ENCODE measurements at regions not wholly inside any gene's neighbourhood (a gene's known extent, or its start where the extent isn't known, plus 50 kb on each side); places are given as distances from the start of the nearest gene placed in this dataset.

DNA sequence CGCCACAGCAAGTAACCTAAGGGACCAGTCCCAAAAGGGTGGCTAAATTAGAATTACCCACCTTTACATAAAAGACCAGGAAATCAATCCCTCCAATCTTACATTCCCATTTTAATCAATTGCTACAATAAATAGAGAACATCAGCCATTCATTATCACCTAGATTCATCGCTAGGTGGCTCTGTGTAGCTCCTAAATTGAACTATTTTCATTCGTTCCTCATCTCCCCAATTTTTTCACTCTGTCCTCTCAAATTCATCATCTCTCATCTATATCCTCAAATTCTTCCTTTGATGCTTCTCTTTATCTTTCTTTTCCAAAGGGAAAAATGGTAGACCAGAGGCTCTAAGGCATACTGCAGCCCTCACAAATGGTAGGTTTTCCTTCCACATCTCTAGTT, 108.2 kb upstream of the TNC start:
- CTCF ChIA-PET: no interaction called here
- no peak for DNase-seq (ENCODE audit: low read depth, low spot score)

DNA sequence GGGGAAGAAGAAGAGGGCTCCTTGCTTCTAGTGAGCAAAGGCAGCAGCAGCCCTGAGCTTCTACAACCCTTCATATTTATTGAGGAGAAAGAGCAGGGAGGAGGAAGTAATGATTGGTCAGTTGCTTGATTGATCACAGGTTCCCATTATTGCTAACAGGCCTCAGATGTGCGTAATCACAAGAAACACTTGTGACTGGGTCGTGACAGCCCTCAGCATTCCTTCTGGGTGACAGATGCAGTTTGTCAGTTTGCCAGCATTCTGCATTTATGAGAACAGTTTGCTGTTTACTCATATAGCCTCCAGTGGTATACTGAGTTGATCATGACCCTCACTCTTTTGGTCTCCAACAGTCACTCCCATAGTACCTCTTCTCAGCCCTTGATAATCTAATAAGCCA, 111.5 kb upstream of the TNC start:
- no TSS peak for BruUV-seq (replicated peaks)
- no peaks in the 10 kb centered on the region for H3K4me1 ChIP-seq (ENCODE audit: control insufficient read depth, insufficient read depth, low read length)

More for the DNA sequence above, 108.2 kb upstream of the TNC start:
- H3K4me3 ChIP-seq (ENCODE audit: low read depth in 2 of 2, low read length in 2 of 2): no peak overlapping the region
- H3K27me3 ChIP-seq (ENCODE audit: control insufficient read depth, insufficient read depth, low read length): no peaks in the 10 kb centered on the region
- ATAC-seq: no peak
- POLR2A ChIA-PET: no interaction called here
- BruUV-seq (replicated peaks): no TSS peak
- H3K9me3 ChIP-seq (ENCODE audit: control insufficient read depth, insufficient read depth, low read depth, low read length): no peaks in the 10 kb centered on the region
- intact Hi-C loops (cut with micrococcal nuclease; ENCODE audit: unreplicated experiment) (no loop called here), in situ Hi-C loops (cut with HindIII; ENCODE audit: low pct_unique_long_range_greater_than_20kb, low sequenced_read_pairs) (no loop called here)
- no peak overlapping the region for H3K27ac ChIP-seq (ENCODE audit: low read length)
- no peaks in the 10 kb centered on the region for H3K36me3 ChIP-seq (ENCODE audit: control insufficient read depth, insufficient read depth, low read length)
- TF ChIP-seq, protein P1, sequence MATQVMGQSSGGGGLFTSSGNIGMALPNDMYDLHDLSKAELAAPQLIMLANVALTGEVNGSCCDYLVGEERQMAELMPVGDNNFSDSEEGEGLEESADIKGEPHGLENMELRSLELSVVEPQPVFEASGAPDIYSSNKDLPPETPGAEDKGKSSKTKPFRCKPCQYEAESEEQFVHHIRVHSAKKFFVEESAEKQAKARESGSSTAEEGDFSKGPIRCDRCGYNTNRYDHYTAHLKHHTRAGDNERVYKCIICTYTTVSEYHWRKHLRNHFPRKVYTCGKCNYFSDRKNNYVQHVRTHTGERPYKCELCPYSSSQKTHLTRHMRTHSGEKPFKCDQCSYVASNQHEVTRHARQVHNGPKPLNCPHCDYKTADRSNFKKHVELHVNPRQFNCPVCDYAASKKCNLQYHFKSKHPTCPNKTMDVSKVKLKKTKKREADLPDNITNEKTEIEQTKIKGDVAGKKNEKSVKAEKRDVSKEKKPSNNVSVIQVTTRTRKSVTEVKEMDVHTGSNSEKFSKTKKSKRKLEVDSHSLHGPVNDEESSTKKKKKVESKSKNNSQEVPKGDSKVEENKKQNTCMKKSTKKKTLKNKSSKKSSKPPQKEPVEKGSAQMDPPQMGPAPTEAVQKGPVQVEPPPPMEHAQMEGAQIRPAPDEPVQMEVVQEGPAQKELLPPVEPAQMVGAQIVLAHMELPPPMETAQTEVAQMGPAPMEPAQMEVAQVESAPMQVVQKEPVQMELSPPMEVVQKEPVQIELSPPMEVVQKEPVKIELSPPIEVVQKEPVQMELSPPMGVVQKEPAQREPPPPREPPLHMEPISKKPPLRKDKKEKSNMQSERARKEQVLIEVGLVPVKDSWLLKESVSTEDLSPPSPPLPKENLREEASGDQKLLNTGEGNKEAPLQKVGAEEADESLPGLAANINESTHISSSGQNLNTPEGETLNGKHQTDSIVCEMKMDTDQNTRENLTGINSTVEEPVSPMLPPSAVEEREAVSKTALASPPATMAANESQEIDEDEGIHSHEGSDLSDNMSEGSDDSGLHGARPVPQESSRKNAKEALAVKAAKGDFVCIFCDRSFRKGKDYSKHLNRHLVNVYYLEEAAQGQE (IDR thresholded peaks at IDR 0.05; ENCODE audit: insufficient read depth in 1 of 2, low read depth in 2 of 2, low read length in 1 of 2): no peak
- TF ChIP-seq SIN3A (IDR thresholded peaks at IDR 0.05; ENCODE audit: borderline replicate concordance, insufficient read depth, low read depth, low read length) (no peak), POLR2AphosphoS5 (IDR thresholded peaks at IDR 0.05; ENCODE audit: low read depth, low read length) (no peak), TCF7L2 (IDR thresholded peaks at IDR 0.05; ENCODE audit: low read depth, low read length) (no peak)
- TF ChIP-seq, protein P2, sequence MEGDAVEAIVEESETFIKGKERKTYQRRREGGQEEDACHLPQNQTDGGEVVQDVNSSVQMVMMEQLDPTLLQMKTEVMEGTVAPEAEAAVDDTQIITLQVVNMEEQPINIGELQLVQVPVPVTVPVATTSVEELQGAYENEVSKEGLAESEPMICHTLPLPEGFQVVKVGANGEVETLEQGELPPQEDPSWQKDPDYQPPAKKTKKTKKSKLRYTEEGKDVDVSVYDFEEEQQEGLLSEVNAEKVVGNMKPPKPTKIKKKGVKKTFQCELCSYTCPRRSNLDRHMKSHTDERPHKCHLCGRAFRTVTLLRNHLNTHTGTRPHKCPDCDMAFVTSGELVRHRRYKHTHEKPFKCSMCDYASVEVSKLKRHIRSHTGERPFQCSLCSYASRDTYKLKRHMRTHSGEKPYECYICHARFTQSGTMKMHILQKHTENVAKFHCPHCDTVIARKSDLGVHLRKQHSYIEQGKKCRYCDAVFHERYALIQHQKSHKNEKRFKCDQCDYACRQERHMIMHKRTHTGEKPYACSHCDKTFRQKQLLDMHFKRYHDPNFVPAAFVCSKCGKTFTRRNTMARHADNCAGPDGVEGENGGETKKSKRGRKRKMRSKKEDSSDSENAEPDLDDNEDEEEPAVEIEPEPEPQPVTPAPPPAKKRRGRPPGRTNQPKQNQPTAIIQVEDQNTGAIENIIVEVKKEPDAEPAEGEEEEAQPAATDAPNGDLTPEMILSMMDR (IDR thresholded peaks at IDR 0.05): no peak; the same call in 1 of the 2 replicates
- H3K4me1 ChIP-seq (ENCODE audit: control insufficient read depth, insufficient read depth, low read length): no peaks in the 10 kb centered on the region

More for the DNA sequence above, 111.5 kb upstream of the TNC start:
- no peak overlapping the region for H3K27ac ChIP-seq (ENCODE audit: low read length)
- ChIA-PET CTCF (no interaction called here), POLR2A (no interaction called here)
- TF ChIP-seq POLR2AphosphoS5 (IDR thresholded peaks at IDR 0.05; ENCODE audit: low read depth, low read length) (no peak), SIN3A (IDR thresholded peaks at IDR 0.05; ENCODE audit: borderline replicate concordance, insufficient read depth, low read depth, low read length) (no peak)
- TF ChIP-seq, protein P2 (IDR thresholded peaks at IDR 0.05): no peak
- TF ChIP-seq, protein P1 (IDR thresholded peaks at IDR 0.05; ENCODE audit: insufficient read depth in 1 of 2, low read depth in 2 of 2, low read length in 1 of 2): no peak
- no peaks in the 10 kb centered on the region for H3K9me3 ChIP-seq (ENCODE audit: control insufficient read depth, insufficient read depth, low read depth, low read length)
- no peaks in the 10 kb centered on the region for H3K36me3 ChIP-seq (ENCODE audit: control insufficient read depth, insufficient read depth, low read length)
- H3K4me3 ChIP-seq (ENCODE audit: low read depth in 2 of 2, low read length in 2 of 2): no peak overlapping the region
- ATAC-seq (no peak), DNase-seq (ENCODE audit: low read depth, low spot score) (no peak)
- in situ Hi-C loops (cut with HindIII; ENCODE audit: low pct_unique_long_range_greater_than_20kb, low sequenced_read_pairs): no loop called here
- intact Hi-C loops (cut with micrococcal nuclease; ENCODE audit: unreplicated experiment): no loop called here
- no peaks in the 10 kb centered on the region for H3K27me3 ChIP-seq (ENCODE audit: control insufficient read depth, insufficient read depth, low read length)
